ENCODE measurements at regions not wholly inside any gene's neighbourhood (a gene's known extent, or its start where the extent isn't known, plus 50 kb on each side); places are given as distances from the start of the nearest gene placed in this dataset.

GRCh38 chr3:88301273-88301995 lies 151.7 kb downstream of the C3orf38 start:
- TF ChIP-seq CTCF (IDR thresholded peaks at IDR 0.05; ENCODE audit: low read depth, low read length), result no peak
- TF ChIP-seq EZH2phosphoT487 (IDR thresholded peaks at IDR 0.05; ENCODE audit: low read depth), result no peak

Data from OCI-LY3 (cell line).